Fibroblast of mammary gland (primary cell): ENCODE measurements at regions not wholly inside any gene's neighbourhood (a gene's known extent, or its start where the extent isn't known, plus 50 kb on each side); places are given as distances from the start of the nearest gene placed in this dataset.

Source experiments
- DNase-seq: peaks from one replicate; pipeline ENCODE4 v3.0.0-alpha.2; 2010; ENCODE audit warnings: low read depth
- H3K4me3 ChIP-seq: 2 replicates; pipeline ENCODE4 v1.5.1; 2011; ENCODE audit warnings: low read depth, mild to moderate bottlenecking, low read length, moderate library complexity; ENCODE audit not compliant: control insufficient read depth
- TF ChIP-seq, protein P1 (sequence below): conservative IDR thresholded peaks from 2 replicates; pipeline ENCODE4 v1.5.1; 2011; ENCODE audit warnings: low read depth, low read length, inconsistent platforms; ENCODE audit not compliant: control insufficient read depth, insufficient read depth

DNA sequence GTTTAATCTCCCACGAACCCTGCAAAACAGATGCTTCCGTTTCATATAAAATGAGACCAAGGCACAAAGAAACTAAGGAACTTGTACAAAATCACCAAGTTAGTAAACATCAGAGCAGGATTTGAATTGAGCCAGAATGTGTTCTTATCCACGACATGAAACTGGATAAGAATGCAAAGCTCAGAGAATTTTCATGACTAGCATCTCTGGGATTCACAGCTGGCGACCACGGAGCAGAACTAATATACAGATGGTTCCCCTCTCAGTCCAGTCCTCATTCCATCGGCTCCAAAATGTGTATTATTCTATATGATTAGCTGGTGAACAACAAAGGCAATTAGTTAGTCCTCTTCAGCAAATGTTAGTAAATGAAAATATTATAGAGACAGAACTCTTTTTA lies 72.3 kb upstream of the ERG start:
- no peak overlapping the region for H3K4me3 ChIP-seq
- TF ChIP-seq, protein P1, sequence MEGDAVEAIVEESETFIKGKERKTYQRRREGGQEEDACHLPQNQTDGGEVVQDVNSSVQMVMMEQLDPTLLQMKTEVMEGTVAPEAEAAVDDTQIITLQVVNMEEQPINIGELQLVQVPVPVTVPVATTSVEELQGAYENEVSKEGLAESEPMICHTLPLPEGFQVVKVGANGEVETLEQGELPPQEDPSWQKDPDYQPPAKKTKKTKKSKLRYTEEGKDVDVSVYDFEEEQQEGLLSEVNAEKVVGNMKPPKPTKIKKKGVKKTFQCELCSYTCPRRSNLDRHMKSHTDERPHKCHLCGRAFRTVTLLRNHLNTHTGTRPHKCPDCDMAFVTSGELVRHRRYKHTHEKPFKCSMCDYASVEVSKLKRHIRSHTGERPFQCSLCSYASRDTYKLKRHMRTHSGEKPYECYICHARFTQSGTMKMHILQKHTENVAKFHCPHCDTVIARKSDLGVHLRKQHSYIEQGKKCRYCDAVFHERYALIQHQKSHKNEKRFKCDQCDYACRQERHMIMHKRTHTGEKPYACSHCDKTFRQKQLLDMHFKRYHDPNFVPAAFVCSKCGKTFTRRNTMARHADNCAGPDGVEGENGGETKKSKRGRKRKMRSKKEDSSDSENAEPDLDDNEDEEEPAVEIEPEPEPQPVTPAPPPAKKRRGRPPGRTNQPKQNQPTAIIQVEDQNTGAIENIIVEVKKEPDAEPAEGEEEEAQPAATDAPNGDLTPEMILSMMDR: no peak
- no peak for DNase-seq

DNA sequence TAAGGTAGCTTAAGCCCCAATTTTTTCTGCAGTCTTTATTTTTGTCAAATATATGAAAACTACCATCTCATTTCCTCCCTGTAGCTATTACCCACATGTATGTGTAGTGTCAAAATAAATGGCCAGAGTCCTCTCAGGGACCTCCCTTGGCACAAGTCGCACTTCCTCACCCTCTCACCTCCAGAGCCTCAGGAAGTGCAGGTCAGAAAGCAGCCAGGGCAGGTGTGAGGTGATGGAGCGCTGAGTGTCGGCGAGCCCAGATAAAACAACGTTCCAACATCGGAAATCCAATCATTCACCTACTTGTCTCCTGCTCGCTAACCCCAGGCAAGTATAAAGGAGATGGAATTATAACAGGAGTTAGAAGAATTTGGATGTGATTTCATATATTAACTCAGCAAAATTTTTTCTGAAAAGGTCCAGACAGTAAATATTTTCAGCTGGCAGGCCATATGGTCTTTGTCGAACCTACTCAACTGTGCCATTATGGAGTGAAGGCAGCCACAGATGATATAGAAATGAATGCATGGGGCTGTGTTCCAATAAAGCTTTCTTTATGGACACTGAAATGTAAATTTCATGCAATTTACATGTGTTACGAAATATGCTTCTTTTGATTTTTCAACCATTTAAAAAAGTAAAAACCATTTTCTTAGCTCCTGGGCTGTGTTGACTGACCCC lies 76.8 kb upstream of the ERG start:
- TF ChIP-seq, protein P1: no peak

DNA sequence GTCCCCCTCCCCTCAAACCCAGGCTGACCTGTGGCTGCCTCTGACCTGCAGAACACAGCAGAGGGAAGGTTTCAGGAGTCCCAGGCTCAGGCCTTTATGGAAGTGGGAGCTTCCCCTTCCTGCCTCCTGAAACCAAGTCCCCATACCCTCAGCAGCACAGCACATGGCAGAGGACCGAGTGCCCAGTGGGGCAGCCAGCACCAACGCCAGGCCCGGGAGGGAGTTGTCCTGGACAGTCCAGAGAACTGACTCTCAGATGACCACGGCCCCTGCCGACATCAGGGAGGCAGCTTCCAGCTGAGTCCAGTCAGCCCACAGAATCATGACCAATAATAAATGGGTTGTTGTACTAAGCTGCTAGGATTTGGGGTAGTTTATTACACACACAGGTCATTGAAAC lies 79.6 kb upstream of the ERG start:
- no peak for DNase-seq
- TF ChIP-seq, protein P1: no peak
- no peak overlapping the region for H3K4me3 ChIP-seq

More for the DNA sequence above, 76.8 kb upstream of the ERG start:
- DNase-seq: no peak
- H3K4me3 ChIP-seq: no peak overlapping the region

DNA sequence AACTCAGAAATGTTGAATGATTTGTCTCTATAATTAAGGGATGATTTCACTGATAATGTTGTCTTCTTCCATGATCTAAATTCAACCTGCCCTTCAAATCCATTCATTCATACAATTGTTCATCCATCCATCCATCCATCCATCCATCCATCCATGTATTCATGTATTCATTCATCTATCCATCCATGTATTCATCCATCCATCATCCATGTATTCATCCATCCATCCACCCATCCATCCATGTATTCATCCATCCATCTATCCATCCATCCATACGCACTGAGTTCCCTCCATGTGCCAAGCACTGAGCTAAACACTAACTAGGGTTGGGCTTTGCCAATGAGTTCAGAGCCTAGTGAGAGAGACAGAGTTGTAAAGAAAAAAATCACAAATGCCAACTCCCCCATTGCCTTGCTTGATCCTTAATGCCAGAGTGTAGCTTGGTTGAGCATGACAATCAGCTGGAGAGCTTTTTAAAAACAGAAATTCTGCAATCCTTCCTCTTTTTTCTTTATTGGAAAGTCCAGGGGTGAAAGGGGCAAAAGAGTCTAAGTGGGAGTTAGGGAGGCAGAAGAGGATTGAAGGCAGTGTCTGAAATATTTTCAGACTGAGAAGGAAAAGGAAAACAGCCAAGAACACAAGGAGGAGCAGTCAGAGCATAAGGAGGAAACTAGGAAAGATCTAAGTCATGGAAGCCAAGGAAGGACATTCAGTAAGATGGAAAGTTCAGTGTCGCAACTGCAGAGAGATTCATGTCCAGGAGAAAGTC lies 92.4 kb upstream of the ERG start:
- no peak overlapping the region for H3K4me3 ChIP-seq
- TF ChIP-seq, protein P1: no peak
- no peak for DNase-seq

DNA sequence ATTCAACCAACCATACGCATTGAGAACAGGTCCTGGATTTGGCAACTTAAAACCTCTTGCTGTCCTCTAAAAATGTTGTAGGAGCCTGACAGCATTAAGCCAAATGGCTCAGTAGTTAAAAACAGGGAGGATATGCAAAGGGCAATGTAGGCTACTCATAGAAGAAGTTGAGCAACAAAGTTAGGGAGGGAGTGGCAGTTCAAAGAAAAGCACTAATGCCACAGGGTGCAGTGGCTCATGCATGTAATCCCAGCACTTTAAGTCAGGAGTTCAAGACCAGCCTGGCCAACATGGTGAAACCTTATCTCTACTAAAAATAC lies 92.9 kb upstream of the ERG start:
- TF ChIP-seq, protein P1: no peak
- no peak overlapping the region for H3K4me3 ChIP-seq
- no peak for DNase-seq

DNA sequence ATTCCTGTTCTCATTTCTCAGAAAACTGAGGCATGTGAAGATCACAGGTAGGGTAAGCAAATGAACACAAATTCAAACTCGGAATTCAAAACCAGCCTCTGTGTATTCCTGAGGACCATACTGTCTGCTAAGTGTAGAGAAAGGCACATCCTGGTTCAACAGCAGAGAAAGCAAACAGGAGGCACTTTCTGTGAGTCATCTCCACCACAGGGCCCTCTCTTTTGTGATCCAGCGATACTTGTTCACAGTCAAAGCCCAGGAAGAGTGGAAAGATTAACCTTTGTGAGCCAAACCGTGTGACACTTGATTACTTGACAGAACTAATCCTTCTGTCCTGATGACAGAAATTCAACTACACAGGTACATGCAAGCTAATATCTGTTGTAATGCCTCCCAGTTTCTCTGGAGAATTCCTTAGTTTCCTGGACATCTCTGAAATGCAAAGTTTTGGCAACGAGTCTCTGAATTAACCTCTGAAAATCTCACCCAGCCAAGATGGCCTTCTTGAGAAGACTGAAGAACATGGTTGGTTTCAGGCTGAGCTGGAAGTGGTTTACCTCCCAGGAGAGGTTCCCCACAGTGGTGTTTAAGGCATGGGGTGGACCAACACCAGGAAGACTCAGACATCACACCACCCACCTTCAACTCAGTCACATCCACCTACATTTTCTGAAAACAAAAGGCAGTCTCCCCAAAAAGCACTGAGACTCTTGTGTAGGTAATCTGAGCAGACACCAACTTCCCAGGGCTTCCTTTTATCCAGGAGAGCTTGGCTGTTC lies 98.2 kb upstream of the ERG start:
- H3K4me3 ChIP-seq: no peak overlapping the region
- no peak for DNase-seq
- TF ChIP-seq, protein P1: no peak
